PC-9 (cell line): ENCODE measurements at regions not wholly inside any gene's neighbourhood (a gene's known extent, or its start where the extent isn't known, plus 50 kb on each side); places are given as distances from the start of the nearest gene placed in this dataset.

Source experiments
- CTCF ChIP-seq: fragments of 200-600 bp; sonication (generic); conservative IDR thresholded peaks from 2 replicates; pipeline ENCODE4 v1.6.1; 2017; ENCODE audit warnings: mixed run types, antibody characterized with exemption, mild to moderate bottlenecking, moderate library complexity
- EZH2 ChIP-seq: fragments of 200-600 bp; sonication (generic); IDR thresholded peaks from 2 replicates; pipeline ENCODE4 v1.8.0; 2017; ENCODE audit warnings: antibody characterized with exemption, low read depth

- no peak for TF ChIP-seq CTCF
- TF ChIP-seq EZH2, result no peak
Measured at GRCh38 chr7:130913639-130914553, 179.9 kb upstream of the KLF14 start.
